ENCODE measurements at regions not wholly inside any gene's neighbourhood (a gene's known extent, or its start where the extent isn't known, plus 50 kb on each side); places are given as distances from the start of the nearest gene placed in this dataset.

GRCh38 chr2:88885275-88885674, 193.8 kb downstream of the RPIA start:
- no peak for TF ChIP-seq CTCF (IDR thresholded peaks at IDR 0.05)
- no peak for TF ChIP-seq POLR2A (IDR thresholded peaks at IDR 0.05)
